ENCODE measurements at regions not wholly inside any gene's neighbourhood (a gene's known extent, or its start where the extent isn't known, plus 50 kb on each side); places are given as distances from the start of the nearest gene placed in this dataset.

- no peak overlapping the region for H3K27ac ChIP-seq (ENCODE audit: low read length)
- peaks cover 0 to 14% of the 10 kb centered on the region in 2 donors for H3K4me1 ChIP-seq (ENCODE audit: control insufficient read depth in 1 of 2, insufficient read depth in 2 of 2, low read length in 2 of 2)
- H3K4me3 ChIP-seq (ENCODE audit: low read depth in 1 of 2, low read length in 2 of 2) = no peak overlapping the region
- no peaks in the 10 kb centered on the region for H3K27me3 ChIP-seq (ENCODE audit: low read depth, low read length)
- no peaks in the 10 kb centered on the region for H3K9me3 ChIP-seq (ENCODE audit: control insufficient read depth in 1 of 2, low read length in 2 of 2)
- H3K36me3 ChIP-seq (ENCODE audit: control insufficient read depth in 1 of 2, insufficient read depth in 2 of 2, low read length in 2 of 2) = no peaks in the 10 kb centered on the region
These were observed 74.0 kb upstream of the GALNT2 start for GRCh38 chr1:229993060-229993459.

GRCh38 chr1:229993894-229994293 lies 73.1 kb upstream of the GALNT2 start:
- H3K4me3 ChIP-seq (ENCODE audit: low read depth in 1 of 2, low read length in 2 of 2) = no peak overlapping the region
- no peaks in the 10 kb centered on the region for H3K27me3 ChIP-seq (ENCODE audit: low read depth, low read length)
- peaks cover 0 to 17% of the 10 kb centered on the region in 2 donors for H3K4me1 ChIP-seq (ENCODE audit: control insufficient read depth in 1 of 2, insufficient read depth in 2 of 2, low read length in 2 of 2)
- H3K27ac ChIP-seq (ENCODE audit: low read length) = no peak overlapping the region
- no peaks in the 10 kb centered on the region for H3K9me3 ChIP-seq (ENCODE audit: control insufficient read depth in 1 of 2, low read length in 2 of 2)
- no peaks in the 10 kb centered on the region for H3K36me3 ChIP-seq (ENCODE audit: control insufficient read depth in 1 of 2, insufficient read depth in 2 of 2, low read length in 2 of 2)

- Histone ChIP-seq H3K36me3 (ENCODE audit: control insufficient read depth in 1 of 2, insufficient read depth in 2 of 2, low read length in 2 of 2) (no peaks in the 10 kb centered on the region), H3K4me1 (ENCODE audit: control insufficient read depth in 1 of 2, insufficient read depth in 2 of 2, low read length in 2 of 2) (peaks cover 0 to 37% of the 10 kb centered on the region in 2 donors), H3K27me3 (ENCODE audit: low read depth, low read length) (no peaks in the 10 kb centered on the region), H3K9me3 (ENCODE audit: control insufficient read depth in 1 of 2, low read length in 2 of 2) (no peaks in the 10 kb centered on the region), H3K27ac (ENCODE audit: low read length) (no peak overlapping the region), H3K4me3 (ENCODE audit: low read depth in 1 of 2, low read length in 2 of 2) (no peak overlapping the region)
These were observed 67.9 kb upstream of the GALNT2 start for GRCh38 chr1:229999004-229999670.

- Histone ChIP-seq H3K27me3 (ENCODE audit: low read depth, low read length) (no peaks in the 10 kb centered on the region), H3K27ac (ENCODE audit: low read length) (no peak overlapping the region), H3K9me3 (ENCODE audit: control insufficient read depth in 1 of 2, low read length in 2 of 2) (no peaks in the 10 kb centered on the region), H3K4me1 (ENCODE audit: control insufficient read depth in 1 of 2, insufficient read depth in 2 of 2, low read length in 2 of 2) (peaks cover 0 to 32% of the 10 kb centered on the region in 2 donors), H3K36me3 (ENCODE audit: control insufficient read depth in 1 of 2, insufficient read depth in 2 of 2, low read length in 2 of 2) (no peaks in the 10 kb centered on the region), H3K4me3 (ENCODE audit: low read depth in 1 of 2, low read length in 2 of 2) (no peak overlapping the region)
These were observed 66.4 kb upstream of the GALNT2 start for GRCh38 chr1:230000493-230001184.

- H3K36me3 ChIP-seq (ENCODE audit: control insufficient read depth in 1 of 2, insufficient read depth in 2 of 2, low read length in 2 of 2) = no peaks in the 10 kb centered on the region
- H3K27ac ChIP-seq (ENCODE audit: low read length) = no peak overlapping the region
- H3K27me3 ChIP-seq (ENCODE audit: low read depth, low read length) = no peaks in the 10 kb centered on the region
- H3K4me3 ChIP-seq (ENCODE audit: low read depth in 1 of 2, low read length in 2 of 2) = no peak overlapping the region
- H3K4me1 ChIP-seq (ENCODE audit: control insufficient read depth in 1 of 2, insufficient read depth in 2 of 2, low read length in 2 of 2) = peaks cover 0 to 32% of the 10 kb centered on the region in 2 donors
- no peaks in the 10 kb centered on the region for H3K9me3 ChIP-seq (ENCODE audit: control insufficient read depth in 1 of 2, low read length in 2 of 2)
These were observed 64.8 kb upstream of the GALNT2 start for GRCh38 chr1:230002164-230002803.

GRCh38 chr1:230003409-230003808 lies 63.6 kb upstream of the GALNT2 start:
- peaks cover 0 to 25% of the 10 kb centered on the region in 2 donors for H3K4me1 ChIP-seq (ENCODE audit: control insufficient read depth in 1 of 2, insufficient read depth in 2 of 2, low read length in 2 of 2)
- H3K27ac ChIP-seq (ENCODE audit: low read length) = no peak overlapping the region
- no peaks in the 10 kb centered on the region for H3K36me3 ChIP-seq (ENCODE audit: control insufficient read depth in 1 of 2, insufficient read depth in 2 of 2, low read length in 2 of 2)
- no peaks in the 10 kb centered on the region for H3K27me3 ChIP-seq (ENCODE audit: low read depth, low read length)
- H3K4me3 ChIP-seq (ENCODE audit: low read depth in 1 of 2, low read length in 2 of 2) = no peak overlapping the region
- no peaks in the 10 kb centered on the region for H3K9me3 ChIP-seq (ENCODE audit: control insufficient read depth in 1 of 2, low read length in 2 of 2)

GRCh38 chr1:230005040-230005439 lies 62.0 kb upstream of the GALNT2 start:
- H3K9me3 ChIP-seq (ENCODE audit: control insufficient read depth in 1 of 2, low read length in 2 of 2) = no peaks in the 10 kb centered on the region
- H3K27me3 ChIP-seq (ENCODE audit: low read depth, low read length) = no peaks in the 10 kb centered on the region
- peaks cover 0 to 15% of the 10 kb centered on the region in 2 donors for H3K4me1 ChIP-seq (ENCODE audit: control insufficient read depth in 1 of 2, insufficient read depth in 2 of 2, low read length in 2 of 2)
- H3K4me3 ChIP-seq (ENCODE audit: low read depth in 1 of 2, low read length in 2 of 2) = no peak overlapping the region
- no peaks in the 10 kb centered on the region for H3K36me3 ChIP-seq (ENCODE audit: control insufficient read depth in 1 of 2, insufficient read depth in 2 of 2, low read length in 2 of 2)
- no peak overlapping the region for H3K27ac ChIP-seq (ENCODE audit: low read length)

- Histone ChIP-seq H3K36me3 (ENCODE audit: control insufficient read depth in 1 of 2, insufficient read depth in 2 of 2, low read length in 2 of 2) (no peaks in the 10 kb centered on the region), H3K9me3 (ENCODE audit: control insufficient read depth in 1 of 2, low read length in 2 of 2) (no peaks in the 10 kb centered on the region), H3K27me3 (ENCODE audit: low read depth, low read length) (no peaks in the 10 kb centered on the region), H3K4me3 (ENCODE audit: low read depth in 1 of 2, low read length in 2 of 2) (no peak overlapping the region), H3K4me1 (ENCODE audit: control insufficient read depth in 1 of 2, insufficient read depth in 2 of 2, low read length in 2 of 2) (no peaks in the 10 kb centered on the region), H3K27ac (ENCODE audit: low read length) (no peak overlapping the region)
These were observed 58.3 kb upstream of the GALNT2 start for GRCh38 chr1:230008721-230009120.

- H3K4me3 ChIP-seq (ENCODE audit: low read depth in 1 of 2, low read length in 2 of 2) = no peak overlapping the region
- no peaks in the 10 kb centered on the region for H3K27me3 ChIP-seq (ENCODE audit: low read depth, low read length)
- H3K36me3 ChIP-seq (ENCODE audit: control insufficient read depth in 1 of 2, insufficient read depth in 2 of 2, low read length in 2 of 2) = no peaks in the 10 kb centered on the region
- H3K9me3 ChIP-seq (ENCODE audit: control insufficient read depth in 1 of 2, low read length in 2 of 2) = no peaks in the 10 kb centered on the region
- no peaks in the 10 kb centered on the region for H3K4me1 ChIP-seq (ENCODE audit: control insufficient read depth in 1 of 2, insufficient read depth in 2 of 2, low read length in 2 of 2)
- H3K27ac ChIP-seq (ENCODE audit: low read length) = no peak overlapping the region
These were observed 57.3 kb upstream of the GALNT2 start for GRCh38 chr1:230009611-230010313.

GRCh38 chr1:230010603-230011332 lies 56.3 kb upstream of the GALNT2 start:
- H3K4me3 ChIP-seq (ENCODE audit: low read depth in 1 of 2, low read length in 2 of 2) = no peak overlapping the region
- no peak overlapping the region for H3K27ac ChIP-seq (ENCODE audit: low read length)
- no peaks in the 10 kb centered on the region for H3K36me3 ChIP-seq (ENCODE audit: control insufficient read depth in 1 of 2, insufficient read depth in 2 of 2, low read length in 2 of 2)
- no peaks in the 10 kb centered on the region for H3K9me3 ChIP-seq (ENCODE audit: control insufficient read depth in 1 of 2, low read length in 2 of 2)
- no peaks in the 10 kb centered on the region for H3K4me1 ChIP-seq (ENCODE audit: control insufficient read depth in 1 of 2, insufficient read depth in 2 of 2, low read length in 2 of 2)
- H3K27me3 ChIP-seq (ENCODE audit: low read depth, low read length) = no peaks in the 10 kb centered on the region

All from muscle layer of duodenum (tissue), 2 donors.